Hematopoietic multipotent progenitor cell treated with erythropoietin and hydrocortisone succinate and interleukin-3 and kit ligand, for 8 days (in vitro differentiated cells): ENCODE measurements at regions not wholly inside any gene's neighbourhood (a gene's known extent, or its start where the extent isn't known, plus 50 kb on each side); places are given as distances from the start of the nearest gene placed in this dataset.
"Not testable (repeated sequence)": the region's sequence is repeated elsewhere in the genome, so short reads cannot be mapped to it uniquely, and the experiment has no call there.

Experiments
- DNase-seq: peaks from one replicate; pipeline ENCODE4 v3.0.0-alpha.2; 2015

- DNase-seq, result no peak
These were observed 336.0 kb downstream of the CCDC85A start for GRCh38 chr2:56519806-56520205.

GRCh38 chr2:56522605-56523089 is 338.9 kb downstream of the CCDC85A start:
- no peak for DNase-seq

- DNase-seq, result no peak
These were observed 340.0 kb downstream of the CCDC85A start for GRCh38 chr2:56523816-56524215.

GRCh38 chr2:56531668-56532420 is 348.1 kb downstream of the CCDC85A start:
- no peak for DNase-seq

GRCh38 chr2:56534321-56534720 is 350.5 kb downstream of the CCDC85A start:
- no peak for DNase-seq

- no peak for DNase-seq
These were observed 354.0 kb downstream of the CCDC85A start for GRCh38 chr2:56537756-56538155.

- DNase-seq, result no peak
These were observed 355.8 kb downstream of the CCDC85A start for GRCh38 chr2:56539618-56540017.

- DNase-seq, result no peak
These were observed 356.7 kb downstream of the CCDC85A start for GRCh38 chr2:56540467-56540866.

GRCh38 chr2:56540916-56541315 is 357.1 kb downstream of the CCDC85A start:
- no peak for DNase-seq

- DNase-seq, result no peak
These were observed 358.4 kb downstream of the CCDC85A start for GRCh38 chr2:56542213-56542612.

GRCh38 chr2:56565143-56565542 is 381.4 kb downstream of the CCDC85A start:
- DNase-seq, result no peak

- no peak for DNase-seq
These were observed 387.3 kb downstream of the CCDC85A start for GRCh38 chr2:56571074-56571473.

GRCh38 chr2:56576001-56576400 is 392.2 kb downstream of the CCDC85A start:
- DNase-seq, result no peak

GRCh38 chr2:56580242-56580641 is 396.5 kb downstream of the CCDC85A start:
- DNase-seq, result no peak

GRCh38 chr2:56582570-56582969 is 398.8 kb downstream of the CCDC85A start:
- DNase-seq, result no peak

- DNase-seq, result no peak
These were observed 400.1 kb downstream of the CCDC85A start for GRCh38 chr2:56583796-56584315.

GRCh38 chr2:56587456-56587855 is 403.7 kb downstream of the CCDC85A start:
- no peak for DNase-seq

- DNase-seq, result no peak
These were observed 405.4 kb downstream of the CCDC85A start for GRCh38 chr2:56589194-56589593.

- no peak for DNase-seq
These were observed 406.0 kb downstream of the CCDC85A start for GRCh38 chr2:56589835-56590234.

GRCh38 chr2:56590611-56591010 is 406.8 kb downstream of the CCDC85A start:
- DNase-seq, result no peak

GRCh38 chr2:56606086-56606485 is 422.3 kb downstream of the CCDC85A start:
- not testable (repeated sequence) for DNase-seq

GRCh38 chr2:56613254-56613653 is 429.5 kb downstream of the CCDC85A start:
- DNase-seq, result no peak

GRCh38 chr2:56613920-56614319 is 430.1 kb downstream of the CCDC85A start:
- DNase-seq, result no peak

GRCh38 chr2:56615760-56616159 is 432.0 kb downstream of the CCDC85A start:
- DNase-seq, result no peak

GRCh38 chr2:56624181-56624580 is 440.4 kb downstream of the CCDC85A start:
- no peak for DNase-seq
